Lower leg skin (tissue), 4 donors: ENCODE measurements at regions not wholly inside any gene's neighbourhood (a gene's known extent, or its start where the extent isn't known, plus 50 kb on each side); places are given as distances from the start of the nearest gene placed in this dataset.

Experiments used
- DNase-seq, 2 donors: peaks; one replicate each; pipeline ENCODE4 v3.0.0-alpha.2; 2019; ENCODE audit warnings: low spot score in 2 of 2
- H3K4me3 ChIP-seq: fragments of 200-600 bp; sonication (generic); 2 replicates; pipeline ENCODE4 v1.5.1; 2017; ENCODE audit warnings: mild to moderate bottlenecking, low read depth; ENCODE audit not compliant: poor library complexity, severe bottlenecking
- POLR2A ChIP-seq, 2 donors: fragments of 450-650 bp; IDR thresholded peaks; one replicate each; pipeline ENCODE4 v1.6.1; 2016 to 2017; ENCODE audit warnings: antibody characterized with exemption in 2 of 2, mild to moderate bottlenecking in 1 of 2, moderate library complexity in 1 of 2
- WGBS, 2 donors: methylation state at CpG; one replicate each; pipeline ENCODE4 v1.1.5; 2018; 5-methylcytosine and 5-hydroxymethylcytosine counted together
- intact Hi-C: fragments of 100-400 bp; cut with DNase I; formaldehyde crosslinking; loops from one replicate; pipeline ENCODE4 v1.15.0; 2023; ENCODE audit warnings: low total_unique reads
- TF ChIP-seq, protein P1 (sequence below), 3 donors: fragments of 450-650 bp; IDR thresholded peaks; one replicate each; pipeline ENCODE4 v1.5.1; 2016; ENCODE audit warnings: antibody characterized with exemption in 3 of 3, mild to moderate bottlenecking in 3 of 3, moderate library complexity in 2 of 3

DNA sequence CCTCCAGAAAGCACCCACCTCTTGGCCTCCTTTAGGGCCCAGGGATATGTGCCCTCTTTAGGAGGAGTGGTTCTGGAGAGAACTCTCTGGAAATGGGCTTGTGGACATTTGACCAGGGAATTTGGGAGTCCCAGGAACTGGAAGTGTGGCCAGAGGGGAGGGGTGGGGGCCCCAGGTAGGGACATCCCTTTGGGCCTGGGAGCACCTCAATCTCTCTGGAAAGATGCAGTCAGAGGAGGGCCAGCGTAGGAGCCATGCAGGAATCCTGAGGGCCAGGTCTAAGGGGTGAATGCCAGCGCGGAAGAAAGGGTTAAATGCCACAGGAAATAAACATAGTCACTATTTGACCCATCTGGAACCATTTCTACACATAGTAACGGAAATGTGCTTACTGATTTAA, 50.3 kb upstream of the ITGA11 start:
- WGBS, 2 donors, result 66 to 83% methylated on average over 4 of the region's 4 CpGs
- peak in 1 of 2 donors; percentile 58 for DNase-seq
- intact Hi-C loops, result no loop called here
- TF ChIP-seq, protein P1, sequence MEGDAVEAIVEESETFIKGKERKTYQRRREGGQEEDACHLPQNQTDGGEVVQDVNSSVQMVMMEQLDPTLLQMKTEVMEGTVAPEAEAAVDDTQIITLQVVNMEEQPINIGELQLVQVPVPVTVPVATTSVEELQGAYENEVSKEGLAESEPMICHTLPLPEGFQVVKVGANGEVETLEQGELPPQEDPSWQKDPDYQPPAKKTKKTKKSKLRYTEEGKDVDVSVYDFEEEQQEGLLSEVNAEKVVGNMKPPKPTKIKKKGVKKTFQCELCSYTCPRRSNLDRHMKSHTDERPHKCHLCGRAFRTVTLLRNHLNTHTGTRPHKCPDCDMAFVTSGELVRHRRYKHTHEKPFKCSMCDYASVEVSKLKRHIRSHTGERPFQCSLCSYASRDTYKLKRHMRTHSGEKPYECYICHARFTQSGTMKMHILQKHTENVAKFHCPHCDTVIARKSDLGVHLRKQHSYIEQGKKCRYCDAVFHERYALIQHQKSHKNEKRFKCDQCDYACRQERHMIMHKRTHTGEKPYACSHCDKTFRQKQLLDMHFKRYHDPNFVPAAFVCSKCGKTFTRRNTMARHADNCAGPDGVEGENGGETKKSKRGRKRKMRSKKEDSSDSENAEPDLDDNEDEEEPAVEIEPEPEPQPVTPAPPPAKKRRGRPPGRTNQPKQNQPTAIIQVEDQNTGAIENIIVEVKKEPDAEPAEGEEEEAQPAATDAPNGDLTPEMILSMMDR (IDR thresholded peaks at IDR 0.05), result no peak
- TF ChIP-seq POLR2A (IDR thresholded peaks at IDR 0.05), result no peak
- H3K4me3 ChIP-seq, result no peak overlapping the region

DNA sequence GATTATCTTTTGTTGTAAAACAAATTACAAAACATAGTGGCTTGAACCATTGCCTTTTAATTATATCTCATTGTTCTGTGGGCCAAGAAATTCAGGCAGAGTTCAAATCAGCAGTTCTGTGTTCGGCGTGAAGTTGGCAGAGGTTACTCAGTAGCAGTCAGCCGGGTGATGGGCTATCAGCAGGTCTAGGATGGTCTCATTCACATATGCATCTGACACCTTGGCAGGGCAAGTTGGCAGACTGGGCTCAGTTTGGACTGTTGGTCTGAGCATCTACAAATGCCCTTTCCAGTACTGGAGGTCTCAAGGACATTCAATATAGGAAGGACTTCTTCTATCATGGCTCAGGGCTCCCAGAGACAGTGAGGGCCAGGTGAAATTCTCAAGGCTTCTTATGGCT, 51.2 kb upstream of the ITGA11 start:
- WGBS, 2 donors, result 59 to 69% methylated on average over 3 of the region's 3 CpGs
- no peak for TF ChIP-seq POLR2A (IDR thresholded peaks at IDR 0.05)
- TF ChIP-seq, protein P1 (IDR thresholded peaks at IDR 0.05), result no peak
- intact Hi-C loops, result no loop called here
- no peak overlapping the region for H3K4me3 ChIP-seq
- peak in 1 of 2 donors; percentile 70 for DNase-seq

DNA sequence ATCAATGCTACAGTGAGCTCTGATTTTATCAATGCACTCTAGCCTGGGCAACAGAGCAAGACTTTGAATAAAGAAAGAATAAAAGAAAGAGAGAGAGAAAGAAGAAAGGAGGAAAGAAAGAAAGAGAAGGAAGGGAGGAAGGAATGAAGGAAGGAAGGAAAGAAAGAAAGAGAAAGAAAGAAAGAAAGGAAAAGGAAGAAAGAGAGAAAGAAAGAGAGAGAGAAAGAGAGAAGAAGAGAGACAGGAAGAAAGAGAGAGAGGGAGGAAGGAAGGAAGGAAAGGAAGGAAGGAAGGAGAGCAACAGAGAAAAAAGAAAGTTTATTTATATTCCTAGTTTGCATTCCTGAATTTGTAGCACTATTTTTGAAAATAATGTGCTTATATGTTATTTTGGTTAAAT, 52.3 kb upstream of the ITGA11 start:
- DNase-seq, result no peak
- intact Hi-C loops, result no loop called here
- H3K4me3 ChIP-seq, result no peak overlapping the region
- TF ChIP-seq, protein P1 (IDR thresholded peaks at IDR 0.05), result no peak
- TF ChIP-seq POLR2A (IDR thresholded peaks at IDR 0.05), result no peak

DNA sequence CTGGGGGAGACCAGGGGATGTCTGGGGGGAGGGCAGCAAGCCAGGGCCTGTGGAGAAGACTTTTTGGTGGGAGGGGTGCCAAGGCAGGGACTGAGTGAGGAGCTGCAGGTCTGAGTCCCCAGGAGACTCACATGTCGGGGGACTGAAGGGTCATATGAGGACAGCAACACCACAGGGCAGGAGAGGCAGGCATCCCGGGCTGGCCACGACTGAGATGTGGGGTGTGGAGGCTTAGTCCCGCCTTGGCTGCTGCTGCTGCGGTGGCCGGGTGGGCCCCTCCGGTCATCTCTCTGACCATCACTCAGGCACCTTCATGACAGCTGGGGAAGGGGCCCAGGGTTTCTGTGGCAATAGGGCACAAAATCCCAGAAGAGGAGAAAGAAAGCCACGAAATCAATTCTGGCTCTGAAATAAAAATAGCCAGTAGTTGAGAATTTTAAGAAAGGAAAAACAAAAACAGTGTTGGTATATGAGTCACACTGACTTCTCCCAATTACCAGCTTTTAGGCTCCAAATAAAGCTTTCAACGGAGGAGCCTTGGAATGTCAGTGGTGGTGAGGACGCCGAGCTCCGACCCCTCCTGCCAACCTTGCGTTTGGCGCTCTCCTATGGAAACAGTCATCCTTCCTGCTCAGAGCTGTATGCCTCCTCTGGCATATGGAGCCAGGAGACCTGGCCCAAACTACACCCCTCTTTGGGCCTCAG, 52.9 kb upstream of the ITGA11 start:
- H3K4me3 ChIP-seq, result no peak overlapping the region
- intact Hi-C loops, result no loop called here
- TF ChIP-seq, protein P1 (IDR thresholded peaks at IDR 0.05), result no peak
- TF ChIP-seq POLR2A (IDR thresholded peaks at IDR 0.05), result no peak
- DNase-seq, result peak in 1 of 2 donors; percentile 84
- WGBS, 2 donors, result 43 to 50% methylated on average over 14 of the region's 14 CpGs

DNA sequence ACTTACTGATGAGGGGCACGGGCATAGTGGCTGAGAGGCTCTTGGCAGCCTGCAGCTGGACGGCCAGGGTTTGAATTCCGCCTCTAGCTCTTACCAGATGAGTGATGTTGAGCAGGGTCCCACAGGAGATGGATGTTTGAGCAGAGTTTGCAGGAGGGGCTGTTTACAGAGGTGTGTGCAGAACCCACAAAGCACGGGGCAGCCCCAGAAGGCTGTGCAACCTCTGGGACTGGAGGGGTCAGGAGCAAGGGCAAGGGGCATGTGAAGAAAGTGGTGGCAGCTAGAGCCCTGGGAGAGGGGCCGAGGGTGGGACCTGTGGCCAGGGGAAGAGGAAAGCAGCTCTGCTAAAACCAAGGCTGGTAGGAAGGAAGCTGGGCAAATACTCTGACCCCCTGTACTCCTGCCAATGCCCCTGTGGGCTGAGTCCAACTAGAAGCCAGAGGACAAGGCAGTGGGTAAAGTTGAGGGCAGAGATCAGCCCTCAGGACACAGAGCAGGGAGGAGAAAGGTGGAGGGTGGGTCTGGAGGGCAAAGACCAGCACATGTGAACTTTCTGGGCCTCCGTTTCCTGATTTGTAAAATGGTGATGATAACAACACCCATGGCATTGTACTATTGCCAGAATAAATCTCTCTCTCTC, 53.9 kb upstream of the ITGA11 start:
- peak in 1 of 2 donors; percentile 80 for DNase-seq
- no peak overlapping the region for H3K4me3 ChIP-seq
- TF ChIP-seq, protein P1 (IDR thresholded peaks at IDR 0.05), result no peak
- TF ChIP-seq POLR2A (IDR thresholded peaks at IDR 0.05), result no peak
- intact Hi-C loops, result no loop called here
- WGBS, 2 donors, result 83 to 84% methylated on average over 6 of the region's 6 CpGs
